BLaER1 treated with 17β-estradiol and CSF1 and Interleukin-3, amounts not matched to agents 10 nM and 100 nM (cell line): ENCODE measurements at regions not wholly inside any gene's neighbourhood (a gene's known extent, or its start where the extent isn't known, plus 50 kb on each side); places are given as distances from the start of the nearest gene placed in this dataset.
A peak's percentile ranks its signal among the peaks of the same experiment; 100 is the strongest.

ENCODE experiments used
- H3K27ac ChIP-seq, 11 experiments: shearing (Covaris generic); formaldehyde crosslinking; 2 replicates each; pipeline ENCODE4 v1.8.1; 2022
- H3K27me3 ChIP-seq, 11 experiments: shearing (Covaris generic); formaldehyde crosslinking; 2 replicates each; pipeline ENCODE4 v1.8.1; 2022
- H3K36me3 ChIP-seq, 11 experiments: shearing (Covaris generic); formaldehyde crosslinking; 2 replicates each; pipeline ENCODE4 v1.8.1; 2022
- H3K4me1 ChIP-seq, 10 experiments: shearing (Covaris generic); formaldehyde crosslinking; 2 replicates each; pipeline ENCODE4 v1.8.1; 2022
- H3K4me2 ChIP-seq, 11 experiments: shearing (Covaris generic); formaldehyde crosslinking; 2 replicates each; pipeline ENCODE4 v1.8.1; 2022
- H3K4me3 ChIP-seq, 10 experiments: shearing (Covaris generic); formaldehyde crosslinking; 2 replicates each; pipeline ENCODE4 v1.8.1; 2022
- H3K9ac ChIP-seq, 11 experiments: shearing (Covaris generic); formaldehyde crosslinking; 2 replicates each; pipeline ENCODE4 v1.8.1; 2022
- H3K9me3 ChIP-seq, 11 experiments: shearing (Covaris generic); formaldehyde crosslinking; replicated peaks in 1 of 11; 2 replicates each; pipeline ENCODE4 v1.8.1; 2022
- H4K20me1 ChIP-seq, 11 experiments: shearing (Covaris generic); formaldehyde crosslinking; 2 replicates each; pipeline ENCODE4 v1.8.1; 2022
- Cebpa-rat ChIP-seq, 11 experiments: shearing (Covaris generic); IDR thresholded peaks; 2 replicates each; pipeline ENCODE4 v1.8.1; 2022

DNA sequence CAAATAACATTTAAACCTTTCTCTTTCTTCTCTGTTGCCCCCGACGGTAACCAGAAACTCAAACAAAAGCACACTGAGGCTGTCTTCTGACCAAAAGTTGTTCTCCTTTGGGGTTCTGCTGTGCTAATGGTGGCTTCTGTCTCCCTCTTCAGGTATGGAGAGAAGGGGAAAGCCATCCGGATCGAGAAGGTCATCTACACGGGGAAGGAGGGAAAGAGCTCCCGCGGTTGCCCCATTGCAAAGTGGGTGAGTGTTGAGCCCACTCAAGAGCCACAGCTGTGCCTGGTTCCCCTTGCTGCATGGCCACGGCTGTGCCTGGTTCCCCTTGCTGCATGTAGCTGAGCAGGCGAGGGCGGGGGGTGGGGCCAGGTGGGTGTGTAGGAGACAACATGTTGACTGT, 67.4 kb downstream of the BOLA3 start:
- TF ChIP-seq Cebpa-rat (IDR thresholded peaks at IDR 0.05) = no peak
- Histone ChIP-seq H3K9me3 (no peaks in the 10 kb centered on the region), H3K4me1 (peaks cover 27 to 51% (median 36%) of the 10 kb centered on the region in 10 experiments), H3K27ac (peak overlapping the region in 10 of 11 experiments; percentile 11 to 69 (median 60); a peak in 20 of 22 replicates), H3K4me2 (peak overlapping the region in 10 of 11 experiments; percentile 26 to 73 (median 62); a peak in 20 of 22 replicates), H4K20me1 (peaks cover 66 to 99% (median 90%) of the 10 kb centered on the region in 11 experiments), H3K36me3 (peaks cover 76 to 97% (median 85%) of the 10 kb centered on the region in 11 experiments), H3K9ac (peak overlapping the region in 7 of 11 experiments; percentile 7 to 46 (median 27); a peak in 8 of 22 replicates), H3K27me3 (no peaks in the 10 kb centered on the region), H3K4me3 (no peak overlapping the region)

- peaks cover 76 to 97% (median 85%) of the 10 kb centered on the region in 11 experiments for H3K36me3 ChIP-seq
- H3K27ac ChIP-seq = peak overlapping the region in 10 of 11 experiments; percentile 11 to 69 (median 60); a peak in 16 of 22 replicates
- no peaks in the 10 kb centered on the region for H3K9me3 ChIP-seq
- H3K4me1 ChIP-seq = peaks cover 27 to 51% (median 36%) of the 10 kb centered on the region in 10 experiments
- TF ChIP-seq Cebpa-rat (IDR thresholded peaks at IDR 0.05) = no peak
- H3K4me2 ChIP-seq = peak overlapping the region in 9 of 11 experiments; percentile 26 to 73 (median 64); a peak in 15 of 22 replicates
- H3K9ac ChIP-seq = peak overlapping the region in 4 of 11 experiments; percentile 2 to 41 (median 13); a peak in 5 of 22 replicates
- H3K4me3 ChIP-seq = no peak overlapping the region
- H4K20me1 ChIP-seq = peaks cover 72 to 99% (median 91%) of the 10 kb centered on the region in 11 experiments
- no peaks in the 10 kb centered on the region for H3K27me3 ChIP-seq
Observed at GRCh38 chr2:74081030-74081762, 66.5 kb downstream of the BOLA3 start.

DNA sequence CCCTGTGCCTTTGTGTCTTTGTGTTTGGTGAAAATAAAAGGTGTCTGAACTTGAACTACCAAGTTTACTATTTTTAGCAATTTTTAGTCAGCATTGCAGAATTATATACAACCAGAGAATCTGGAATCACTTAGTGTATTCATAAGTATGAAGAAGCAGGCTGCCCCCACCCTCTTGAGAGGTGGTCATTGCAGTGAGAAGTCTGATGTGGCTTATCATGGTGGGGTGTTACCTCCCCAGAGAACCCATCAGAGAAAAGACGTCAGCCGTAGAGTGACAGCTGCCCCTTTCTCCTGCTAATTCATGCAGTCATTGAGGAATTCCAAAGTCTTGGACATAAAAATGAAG, 66.0 kb downstream of the BOLA3 start:
- Histone ChIP-seq H3K9me3 (no peaks in the 10 kb centered on the region), H3K27ac (no peak overlapping the region), H3K27me3 (no peaks in the 10 kb centered on the region), H3K4me3 (no peak overlapping the region), H3K4me2 (no peak overlapping the region), H3K4me1 (peaks cover 27 to 48% (median 35%) of the 10 kb centered on the region in 10 experiments), H4K20me1 (peaks cover 66 to 99% (median 92%) of the 10 kb centered on the region in 11 experiments), H3K36me3 (peaks cover 76 to 97% (median 85%) of the 10 kb centered on the region in 11 experiments), H3K9ac (no peak overlapping the region)
- no peak for TF ChIP-seq Cebpa-rat (IDR thresholded peaks at IDR 0.05)

DNA sequence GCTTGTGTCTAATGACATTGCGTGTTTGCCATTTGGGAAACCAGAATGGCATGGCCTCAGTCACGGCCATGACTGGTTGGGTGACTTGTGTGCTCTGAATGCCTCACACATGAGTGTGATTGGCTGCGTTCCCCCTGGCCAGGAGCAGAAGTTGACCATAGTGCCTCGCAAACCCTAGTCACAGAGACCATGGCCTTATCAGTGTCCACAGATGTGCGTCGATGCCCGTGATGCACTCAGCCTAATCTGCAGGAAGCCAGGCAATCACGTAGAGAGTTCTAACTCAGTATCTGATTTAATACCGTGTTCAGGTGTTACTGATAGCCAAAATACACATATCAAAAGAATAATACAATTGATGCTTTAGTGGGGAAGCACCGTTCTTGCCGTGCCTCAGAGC, 64.0 kb downstream of the BOLA3 start:
- peaks cover 84 to 98% (median 91%) of the 10 kb centered on the region in 11 experiments for H3K36me3 ChIP-seq
- H4K20me1 ChIP-seq = peaks cover 59 to 100% (median 94%) of the 10 kb centered on the region in 11 experiments
- H3K4me1 ChIP-seq = peaks cover 24 to 29% (median 28%) of the 10 kb centered on the region in 10 experiments
- no peak overlapping the region for H3K9ac ChIP-seq
- H3K9me3 ChIP-seq = no peaks in the 10 kb centered on the region
- no peak overlapping the region for H3K27ac ChIP-seq
- no peak for TF ChIP-seq Cebpa-rat (IDR thresholded peaks at IDR 0.05)
- no peak overlapping the region for H3K4me3 ChIP-seq
- no peaks in the 10 kb centered on the region for H3K27me3 ChIP-seq
- H3K4me2 ChIP-seq = no peak overlapping the region
